A549 (cell line): ENCODE measurements at regions not wholly inside any gene's neighbourhood (a gene's known extent, or its start where the extent isn't known, plus 50 kb on each side); places are given as distances from the start of the nearest gene placed in this dataset.

Source experiments
- CBX8 ChIP-seq: fragments of 200-600 bp; sonication (generic); IDR thresholded peaks from 2 replicates; pipeline ENCODE4 v1.6.1; 2016
- CHD2 ChIP-seq: fragments of 150-350 bp; IDR thresholded peaks from 2 replicates; pipeline ENCODE4 v1.6.1; 2014; ENCODE audit warnings: low read length; ENCODE audit not compliant: partially characterized antibody
- CTCF ChIP-seq: fragments of >200 bp; sonication (Bioruptor Twin); formaldehyde crosslinking; IDR thresholded peaks from 3 replicates; pipeline ENCODE4 v1.5.1; 2016
- ELK1 ChIP-seq: fragments of 150-350 bp; IDR thresholded peaks from 2 replicates; pipeline ENCODE4 v1.6.1; 2014; ENCODE audit warnings: low read depth, mild to moderate bottlenecking, low read length
- EP300 ChIP-seq, 2 experiments: fragments of >200 bp; sonication (Bioruptor Twin); formaldehyde crosslinking; IDR thresholded peaks; 2 replicates in 1 of 2; 3 replicates in 1 of 2; pipeline ENCODE4 v1.6.1; 2016 to 2017
- HDAC2 ChIP-seq: fragments of 200-600 bp; sonication (generic); IDR thresholded peaks from 2 replicates; pipeline ENCODE4 v1.6.1; 2016
- HOXB5 ChIP-seq: fragments of 250-450 bp; sonication (Bioruptor Pico); IDR thresholded peaks from 2 replicates; pipeline ENCODE4 v1.5.0; 2020; ENCODE audit warnings: mild to moderate bottlenecking, moderate library complexity
- MAZ ChIP-seq: fragments of 150-350 bp; IDR thresholded peaks from 2 replicates; pipeline ENCODE4 v1.6.1; 2014; ENCODE audit warnings: antibody characterized with exemption, low read depth, low read length, borderline replicate concordance
- PHF8 ChIP-seq: fragments of 200-600 bp; sonication (generic); IDR thresholded peaks from 2 replicates; pipeline ENCODE4 v1.6.1; 2016; ENCODE audit warnings: low read depth, mild to moderate bottlenecking, antibody characterized with exemption, moderate library complexity, borderline replicate concordance
- POLR2A ChIP-seq: IDR thresholded peaks from 2 replicates; pipeline ENCODE4 v1.6.1; 2012; ENCODE audit warnings: mild to moderate bottlenecking, low read length
- RAD21 ChIP-seq, 2 experiments: fragments of >200 bp in 1 of 2; sonication (Bioruptor Twin) in 1 of 2; formaldehyde crosslinking in 1 of 2; IDR thresholded peaks in 1 of 2; conservative IDR thresholded peaks in 1 of 2; 2 replicates in 1 of 2; 3 replicates in 1 of 2; pipeline ENCODE4 v1.6.1; 2012 to 2018; ENCODE audit warnings: inconsistent platforms in 1 of 2
- REST ChIP-seq: fragments of 200-600 bp; sonication (generic); IDR thresholded peaks from 2 replicates; pipeline ENCODE4 v1.6.1; 2016; ENCODE audit warnings: antibody characterized with exemption, mild to moderate bottlenecking, moderate library complexity
- TP53 ChIP-seq: fragments of 250-450 bp; sonication (Bioruptor Pico); IDR thresholded peaks from 2 replicates; pipeline ENCODE4 v1.5.0; 2021; ENCODE audit warnings: mild to moderate bottlenecking, moderate library complexity
- USF2 ChIP-seq: fragments of 450-650 bp; IDR thresholded peaks from 2 replicates; pipeline ENCODE4 v1.6.1; 2014; ENCODE audit warnings: antibody characterized with exemption

- TF ChIP-seq MAZ (no peak), CTCF (no peak), PHF8 (no peak), HOXB5 (CRISPR knock-in tag) (no peak), CBX8 (no peak), EP300 (IDR thresholded peaks at IDR 0.05) (no peak), RAD21 (conservative IDR thresholded peaks at IDR 0.05 in 1 of 2, IDR thresholded peaks at IDR 0.05 in 1 of 2) (no peak), REST (no peak), HDAC2 (no peak), POLR2A (no peak), ELK1 (no peak), TP53 (CRISPR knock-in tag) (no peak), USF2 (no peak), CHD2 (no peak)
Observed at GRCh38 chr1:182235952-182236650, 155.5 kb downstream of the GLUL start.
